Astrocyte of the cerebellum (primary cell): ENCODE measurements at regions not wholly inside any gene's neighbourhood (a gene's known extent, or its start where the extent isn't known, plus 50 kb on each side); places are given as distances from the start of the nearest gene placed in this dataset.

Source experiments
- DNase-seq: peaks from one replicate; pipeline ENCODE4 v3.0.0-alpha.2; 2011; ENCODE audit warnings: low read depth
- H3K4me3 ChIP-seq: 2 replicates; pipeline ENCODE4 v1.5.1; 2011; ENCODE audit warnings: mild to moderate bottlenecking, low read depth, low read length, moderate library complexity
- in situ Hi-C: cut with HindIII; loops from 2 replicates; pipeline ENCODE4 v1.10.0; 2017; ENCODE audit warnings: low sequenced_read_pairs
- TF ChIP-seq, protein P1 (sequence below): IDR thresholded peaks from 2 replicates; pipeline ENCODE4 v1.5.1; 2012; ENCODE audit warnings: low read length, low read depth, moderate library complexity, mild to moderate bottlenecking; ENCODE audit errors: missing control alignments

DNA sequence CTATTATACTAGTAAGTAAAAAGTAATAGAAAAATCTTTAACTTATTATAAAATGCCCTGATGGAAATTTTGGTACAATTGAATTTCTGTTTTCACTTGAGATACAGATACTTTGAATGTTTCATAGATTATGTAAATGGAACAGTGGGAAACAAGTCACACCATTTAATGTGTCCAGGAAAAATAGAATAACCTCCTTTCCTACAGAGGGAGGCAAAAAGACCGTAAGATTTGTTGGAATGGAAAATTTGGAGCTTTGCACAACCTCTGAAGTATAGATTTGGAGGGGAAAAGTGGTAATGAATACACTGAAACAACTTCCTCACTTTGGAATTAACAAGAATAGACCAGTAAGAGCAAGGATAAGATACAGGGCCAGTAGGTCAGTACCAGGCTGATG, 149.2 kb upstream of the L3MBTL4 start:
- in situ Hi-C loops, result no loop called here

DNA sequence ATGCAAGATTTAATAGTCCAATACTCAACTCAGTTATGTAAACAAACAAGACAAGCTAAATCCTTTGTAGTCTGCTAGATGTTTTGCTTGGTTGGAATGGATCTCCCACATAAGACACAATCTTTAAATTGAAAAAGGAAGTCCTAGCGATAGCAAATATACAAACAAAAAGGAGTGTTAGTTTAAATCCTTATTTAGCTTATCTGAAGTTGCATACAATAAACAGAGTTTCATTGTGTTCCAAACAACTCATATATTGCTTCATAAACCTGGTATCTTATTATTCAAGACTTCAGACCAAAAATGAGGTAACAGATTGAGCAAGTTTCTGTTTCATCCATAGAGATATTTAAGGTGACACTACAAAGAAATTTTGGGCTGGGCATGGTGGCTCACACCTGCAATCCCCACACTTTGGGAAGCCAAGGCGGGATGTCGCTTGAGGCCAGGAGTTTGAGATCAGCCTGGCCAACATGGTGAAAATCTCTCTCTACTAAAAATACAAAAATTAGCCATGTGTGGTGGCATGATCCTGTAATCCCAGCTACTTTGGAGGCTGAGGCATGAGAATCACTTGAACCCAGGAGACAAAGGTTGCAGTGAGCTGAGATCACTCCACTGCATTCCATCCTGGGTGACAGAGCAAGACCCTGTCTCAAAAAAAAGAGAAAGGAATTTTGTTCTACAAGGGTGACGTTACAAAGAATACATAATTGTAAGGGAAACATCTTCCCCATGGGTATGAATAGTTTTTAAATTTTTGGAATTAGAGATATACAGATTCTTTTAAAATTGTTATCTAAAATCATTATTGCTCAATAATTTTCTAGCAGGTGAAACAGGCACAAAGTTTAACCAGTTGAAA, 150.5 kb upstream of the L3MBTL4 start:
- no peak for DNase-seq
- TF ChIP-seq, protein P1, sequence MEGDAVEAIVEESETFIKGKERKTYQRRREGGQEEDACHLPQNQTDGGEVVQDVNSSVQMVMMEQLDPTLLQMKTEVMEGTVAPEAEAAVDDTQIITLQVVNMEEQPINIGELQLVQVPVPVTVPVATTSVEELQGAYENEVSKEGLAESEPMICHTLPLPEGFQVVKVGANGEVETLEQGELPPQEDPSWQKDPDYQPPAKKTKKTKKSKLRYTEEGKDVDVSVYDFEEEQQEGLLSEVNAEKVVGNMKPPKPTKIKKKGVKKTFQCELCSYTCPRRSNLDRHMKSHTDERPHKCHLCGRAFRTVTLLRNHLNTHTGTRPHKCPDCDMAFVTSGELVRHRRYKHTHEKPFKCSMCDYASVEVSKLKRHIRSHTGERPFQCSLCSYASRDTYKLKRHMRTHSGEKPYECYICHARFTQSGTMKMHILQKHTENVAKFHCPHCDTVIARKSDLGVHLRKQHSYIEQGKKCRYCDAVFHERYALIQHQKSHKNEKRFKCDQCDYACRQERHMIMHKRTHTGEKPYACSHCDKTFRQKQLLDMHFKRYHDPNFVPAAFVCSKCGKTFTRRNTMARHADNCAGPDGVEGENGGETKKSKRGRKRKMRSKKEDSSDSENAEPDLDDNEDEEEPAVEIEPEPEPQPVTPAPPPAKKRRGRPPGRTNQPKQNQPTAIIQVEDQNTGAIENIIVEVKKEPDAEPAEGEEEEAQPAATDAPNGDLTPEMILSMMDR, result no peak
- no peak overlapping the region for H3K4me3 ChIP-seq
- in situ Hi-C loops, result no loop called here

More for the DNA sequence above, 149.2 kb upstream of the L3MBTL4 start:
- DNase-seq, result no peak
- no peak overlapping the region for H3K4me3 ChIP-seq
- TF ChIP-seq, protein P1, result no peak

- no peak overlapping the region for H3K4me3 ChIP-seq
- TF ChIP-seq, protein P1, result no peak
- DNase-seq, result no peak
These were observed 151.0 kb upstream of the L3MBTL4 start for GRCh38 chr18:6565815-6566081.

GRCh38 chr18:6566338-6566911, 151.7 kb upstream of the L3MBTL4 start:
- TF ChIP-seq, protein P1, result no peak
- no peak for DNase-seq
- in situ Hi-C loops, result no loop called here
- no peak overlapping the region for H3K4me3 ChIP-seq

More at GRCh38 chr18:6565815-6566081, 151.0 kb upstream of the L3MBTL4 start:
- in situ Hi-C loops, result no loop called here

- H3K4me3 ChIP-seq, result no peak overlapping the region
- DNase-seq, result no peak
- TF ChIP-seq, protein P1, result no peak
- in situ Hi-C loops, result no loop called here
These were observed 155.1 kb upstream of the L3MBTL4 start for GRCh38 chr18:6569813-6570212.

DNA sequence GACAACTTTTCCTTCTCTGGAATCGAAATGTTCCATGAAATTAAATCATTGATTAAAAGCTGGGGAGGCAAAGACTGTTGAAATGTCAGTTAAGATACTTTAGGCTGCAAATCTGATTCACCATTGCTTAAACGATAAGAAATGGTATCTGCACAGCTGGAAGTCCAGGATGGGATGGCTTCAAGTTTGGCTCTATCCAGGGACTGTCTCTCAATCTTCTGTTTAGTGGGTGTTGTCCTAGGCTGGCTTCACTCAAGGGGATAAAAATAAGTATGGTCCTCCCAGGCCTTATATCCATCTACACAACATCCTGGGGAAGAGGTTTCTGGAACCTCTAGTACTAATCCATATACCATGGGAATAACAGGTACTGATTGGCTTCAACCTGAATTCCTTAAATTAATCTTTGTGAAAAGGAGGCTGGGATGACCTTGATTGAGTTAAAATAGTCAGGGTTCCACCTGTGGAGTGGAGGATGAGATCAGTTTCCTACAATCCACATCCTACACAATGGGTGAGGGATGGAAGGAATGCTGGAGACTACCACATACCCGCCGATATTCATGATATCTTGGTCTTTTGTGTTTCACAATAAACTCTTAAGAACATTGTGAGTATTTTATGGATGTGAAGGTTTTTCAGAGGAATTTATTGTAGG, 156.0 kb upstream of the L3MBTL4 start:
- DNase-seq, result no peak
- no peak overlapping the region for H3K4me3 ChIP-seq
- TF ChIP-seq, protein P1, result no peak
- in situ Hi-C loops, result no loop called here
